Neural progenitor cell (in vitro differentiated cells): ENCODE measurements at regions not wholly inside any gene's neighbourhood (a gene's known extent, or its start where the extent isn't known, plus 50 kb on each side); places are given as distances from the start of the nearest gene placed in this dataset.

Experiments
- EZH2 ChIP-seq: fragments of 200-600 bp; sonication (generic); IDR thresholded peaks from 2 replicates; pipeline ENCODE4 v1.6.1; 2017; ENCODE audit warnings: antibody characterized with exemption, mild to moderate bottlenecking, moderate library complexity
- TF ChIP-seq, protein P1 (sequence below): fragments of 200-600 bp; sonication (generic); IDR thresholded peaks from 2 replicates; pipeline ENCODE4 v1.5.1; 2017; ENCODE audit warnings: antibody characterized with exemption, mild to moderate bottlenecking

DNA sequence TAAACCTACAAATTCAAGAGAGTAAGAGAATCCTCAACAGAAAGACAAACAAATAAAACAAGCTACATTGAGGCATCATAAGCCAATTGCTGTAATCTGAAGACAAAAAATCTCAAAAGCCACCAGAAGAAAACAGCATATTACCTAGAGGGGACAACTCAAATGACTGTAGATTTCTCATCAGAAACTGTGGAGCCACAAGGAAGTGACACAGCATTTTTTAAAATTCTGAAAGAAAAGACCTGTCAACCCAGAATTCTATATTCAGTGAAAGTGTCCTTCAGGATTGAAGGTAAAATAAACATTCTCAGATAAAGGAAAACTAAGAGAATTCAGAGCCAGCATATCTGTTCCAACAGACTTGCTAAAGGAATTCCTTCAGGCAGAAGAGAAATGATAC is 147.8 kb upstream of the DHRS4 start:
- no peak for TF ChIP-seq EZH2
- TF ChIP-seq, protein P1, sequence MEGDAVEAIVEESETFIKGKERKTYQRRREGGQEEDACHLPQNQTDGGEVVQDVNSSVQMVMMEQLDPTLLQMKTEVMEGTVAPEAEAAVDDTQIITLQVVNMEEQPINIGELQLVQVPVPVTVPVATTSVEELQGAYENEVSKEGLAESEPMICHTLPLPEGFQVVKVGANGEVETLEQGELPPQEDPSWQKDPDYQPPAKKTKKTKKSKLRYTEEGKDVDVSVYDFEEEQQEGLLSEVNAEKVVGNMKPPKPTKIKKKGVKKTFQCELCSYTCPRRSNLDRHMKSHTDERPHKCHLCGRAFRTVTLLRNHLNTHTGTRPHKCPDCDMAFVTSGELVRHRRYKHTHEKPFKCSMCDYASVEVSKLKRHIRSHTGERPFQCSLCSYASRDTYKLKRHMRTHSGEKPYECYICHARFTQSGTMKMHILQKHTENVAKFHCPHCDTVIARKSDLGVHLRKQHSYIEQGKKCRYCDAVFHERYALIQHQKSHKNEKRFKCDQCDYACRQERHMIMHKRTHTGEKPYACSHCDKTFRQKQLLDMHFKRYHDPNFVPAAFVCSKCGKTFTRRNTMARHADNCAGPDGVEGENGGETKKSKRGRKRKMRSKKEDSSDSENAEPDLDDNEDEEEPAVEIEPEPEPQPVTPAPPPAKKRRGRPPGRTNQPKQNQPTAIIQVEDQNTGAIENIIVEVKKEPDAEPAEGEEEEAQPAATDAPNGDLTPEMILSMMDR: no peak
